Activated CD8-positive, alpha-beta T cell treated with anti-CD3 and anti-CD28 coated beads for 36 hours (primary cell): ENCODE measurements at regions not wholly inside any gene's neighbourhood (a gene's known extent, or its start where the extent isn't known, plus 50 kb on each side); places are given as distances from the start of the nearest gene placed in this dataset.
"Not testable (repeated sequence)": the region's sequence is repeated elsewhere in the genome, so short reads cannot be mapped to it uniquely, and the experiment has no call there.

Experiments used
- ATAC-seq: fragments of 200-7000 bp; cut with Tn5 transposase; one replicate; pipeline ENCODE4 v1.10.0; 2021; ENCODE audit warnings: mild to moderate bottlenecking, moderate library complexity
- CTCF ChIA-PET: fragments of 350-600 bp; sonication (Branson Sonifier 250); formaldehyde crosslinking; loops from one replicate; lab custom pipeline; 2021; ENCODE audit warnings: antibody characterized with exemption; lab: Charles Lee
- POLR2A ChIA-PET: fragments of 350-600 bp; sonication (Branson Sonifier 250); formaldehyde crosslinking; loops from one replicate; lab custom pipeline; 2021; ENCODE audit warnings: antibody characterized with exemption; lab: Charles Lee
- DNase-seq: peaks from one replicate; pipeline ENCODE4 v3.0.0-alpha.2; 2020
- H3K27ac Mint-ChIP-seq: one replicate; pipeline ENCODE4 v1.8.0; 2021; ENCODE audit warnings: mild to moderate bottlenecking, mixed read lengths
- H3K27me3 Mint-ChIP-seq: one replicate; pipeline ENCODE4 v1.8.0; 2021; ENCODE audit warnings: mixed read lengths
- H3K36me3 Mint-ChIP-seq: one replicate; pipeline ENCODE4 v1.8.0; 2021; ENCODE audit warnings: low read depth, mixed read lengths
- H3K4me1 Mint-ChIP-seq: one replicate; pipeline ENCODE4 v1.8.0; 2021; ENCODE audit warnings: low read depth, mixed read lengths
- H3K4me3 Mint-ChIP-seq: one replicate; pipeline ENCODE4 v1.8.0; 2021; ENCODE audit warnings: mild to moderate bottlenecking, moderate library complexity, mixed read lengths
- H3K9me3 Mint-ChIP-seq: one replicate; pipeline ENCODE4 v1.8.0; 2021; ENCODE audit warnings: mixed read lengths
- intact Hi-C: fragments of 100-400 bp; cut with micrococcal nuclease; formaldehyde crosslinking; loops from one replicate; pipeline ENCODE4 v1.10.0; 2022
- TF ChIP-seq, protein P1 (sequence below): fragments of 200-600 bp; IDR thresholded peaks from one replicate; pipeline ENCODE4 v1.8.0; 2022; ENCODE audit warnings: antibody characterized with exemption, mild to moderate bottlenecking

GRCh38 chr9:136604823-136605525 is 57.7 kb upstream of the EGFL7 start:
- Mint-ChIP-seq H3K9me3 (no peaks in the 10 kb centered on the region), H3K4me1 (no peaks in the 10 kb centered on the region), H3K4me3 (no peak overlapping the region), H3K36me3 (no peaks in the 10 kb centered on the region), H3K27ac (no peak overlapping the region), H3K27me3 (peaks cover 10% of the 10 kb centered on the region)
- no peak for DNase-seq
- ATAC-seq, result no peak
- CTCF ChIA-PET, result interaction anchor here (0.7 kb wide), 1 partner anchor 38 kb away, joined by 3 read pairs; no protein-coding TSS in a partner anchor
- POLR2A ChIA-PET, result no interaction called here
- intact Hi-C loops, result no loop called here
- TF ChIP-seq, protein P1, sequence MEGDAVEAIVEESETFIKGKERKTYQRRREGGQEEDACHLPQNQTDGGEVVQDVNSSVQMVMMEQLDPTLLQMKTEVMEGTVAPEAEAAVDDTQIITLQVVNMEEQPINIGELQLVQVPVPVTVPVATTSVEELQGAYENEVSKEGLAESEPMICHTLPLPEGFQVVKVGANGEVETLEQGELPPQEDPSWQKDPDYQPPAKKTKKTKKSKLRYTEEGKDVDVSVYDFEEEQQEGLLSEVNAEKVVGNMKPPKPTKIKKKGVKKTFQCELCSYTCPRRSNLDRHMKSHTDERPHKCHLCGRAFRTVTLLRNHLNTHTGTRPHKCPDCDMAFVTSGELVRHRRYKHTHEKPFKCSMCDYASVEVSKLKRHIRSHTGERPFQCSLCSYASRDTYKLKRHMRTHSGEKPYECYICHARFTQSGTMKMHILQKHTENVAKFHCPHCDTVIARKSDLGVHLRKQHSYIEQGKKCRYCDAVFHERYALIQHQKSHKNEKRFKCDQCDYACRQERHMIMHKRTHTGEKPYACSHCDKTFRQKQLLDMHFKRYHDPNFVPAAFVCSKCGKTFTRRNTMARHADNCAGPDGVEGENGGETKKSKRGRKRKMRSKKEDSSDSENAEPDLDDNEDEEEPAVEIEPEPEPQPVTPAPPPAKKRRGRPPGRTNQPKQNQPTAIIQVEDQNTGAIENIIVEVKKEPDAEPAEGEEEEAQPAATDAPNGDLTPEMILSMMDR, result no peak

DNA sequence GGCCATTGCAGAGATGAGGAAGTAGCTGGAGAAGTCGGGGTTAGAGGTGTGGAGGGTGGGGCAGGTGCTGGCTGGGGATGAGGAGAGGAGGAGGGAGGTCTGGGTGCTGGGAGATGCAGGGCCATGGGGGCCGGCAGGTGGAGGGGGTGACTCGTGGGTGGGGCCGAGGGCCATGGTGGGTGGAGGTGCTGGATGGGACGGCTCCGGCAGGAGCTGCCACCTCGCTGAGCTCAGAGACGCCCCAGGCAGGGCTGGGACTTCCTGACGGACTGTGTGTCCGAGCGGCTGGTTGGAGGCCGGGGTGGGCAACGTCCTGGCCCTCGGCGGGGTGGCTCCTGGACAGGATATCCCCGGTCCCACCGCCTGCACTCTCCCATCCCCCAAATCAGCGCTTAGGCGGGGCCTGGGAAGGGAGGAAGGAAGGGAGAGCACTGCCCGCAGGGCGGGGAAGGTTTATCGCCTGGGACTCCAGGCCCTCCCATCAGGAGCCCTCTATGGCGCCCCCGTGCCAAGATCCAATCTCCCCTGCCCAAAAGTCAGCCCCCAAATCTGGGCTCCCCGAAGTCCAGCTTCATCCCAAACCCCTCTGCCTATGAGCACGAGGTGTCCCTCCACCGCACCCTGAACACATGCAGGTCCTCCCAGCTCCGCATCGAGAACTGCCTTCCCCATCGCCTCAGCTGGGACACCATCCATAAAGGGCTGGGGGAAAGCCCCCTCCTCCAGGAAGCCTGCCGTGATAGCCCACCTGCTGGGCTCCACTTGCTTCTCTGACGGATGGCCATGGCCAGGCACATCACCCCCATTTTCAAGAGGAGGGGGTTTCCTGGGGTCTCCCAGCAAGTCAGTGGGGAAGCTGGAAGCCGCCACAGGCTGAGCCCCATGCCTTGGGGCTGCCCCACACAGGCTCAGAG is 58.3 kb upstream of the NOTCH1 start:
- ChIA-PET POLR2A (no interaction called here), CTCF (no interaction called here)
- TF ChIP-seq, protein P1, result no peak
- Mint-ChIP-seq H3K27ac (no peak overlapping the region), H3K36me3 (no peaks in the 10 kb centered on the region), H3K9me3 (no peaks in the 10 kb centered on the region), H3K27me3 (peaks cover 10% of the 10 kb centered on the region), H3K4me1 (no peaks in the 10 kb centered on the region), H3K4me3 (no peak overlapping the region)
- intact Hi-C loops, result no loop called here
- ATAC-seq, result no peak
- DNase-seq, result no peak

DNA sequence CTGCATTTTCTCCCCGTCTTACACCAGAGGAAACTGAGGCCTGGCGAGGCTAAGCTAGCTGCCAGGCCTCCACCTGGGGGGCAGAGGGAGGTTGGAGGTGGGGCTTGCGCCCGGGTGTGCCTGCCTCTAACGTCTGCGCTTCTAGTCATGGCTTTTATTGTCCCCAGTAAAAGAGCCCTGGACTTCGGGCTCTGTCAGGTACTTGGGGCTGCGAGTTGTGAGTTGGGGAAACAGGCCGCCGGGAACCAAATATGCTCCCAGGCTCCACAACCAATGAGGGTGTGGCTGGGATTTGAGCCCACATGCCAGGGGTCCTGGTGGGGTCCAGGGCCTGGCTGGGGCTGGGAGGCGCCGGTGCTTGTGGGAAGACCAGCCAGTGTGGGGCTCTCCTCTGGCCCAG is 57.4 kb upstream of the NOTCH1 start:
- no peaks in the 10 kb centered on the region for H3K9me3 Mint-ChIP-seq
- peaks cover 10% of the 10 kb centered on the region for H3K27me3 Mint-ChIP-seq
- no peaks in the 10 kb centered on the region for H3K36me3 Mint-ChIP-seq
- no peak overlapping the region for H3K4me3 Mint-ChIP-seq
- TF ChIP-seq, protein P1, result no peak
- ChIA-PET POLR2A (interaction anchor here (1.1 kb wide), 1 partner anchor 8 kb away, joined by 3 read pairs; no protein-coding TSS in a partner anchor), CTCF (no interaction called here)
- H3K27ac Mint-ChIP-seq, result no peak overlapping the region
- ATAC-seq (no peak), DNase-seq (no peak)
- no peaks in the 10 kb centered on the region for H3K4me1 Mint-ChIP-seq
- intact Hi-C loops, result no loop called here

DNA sequence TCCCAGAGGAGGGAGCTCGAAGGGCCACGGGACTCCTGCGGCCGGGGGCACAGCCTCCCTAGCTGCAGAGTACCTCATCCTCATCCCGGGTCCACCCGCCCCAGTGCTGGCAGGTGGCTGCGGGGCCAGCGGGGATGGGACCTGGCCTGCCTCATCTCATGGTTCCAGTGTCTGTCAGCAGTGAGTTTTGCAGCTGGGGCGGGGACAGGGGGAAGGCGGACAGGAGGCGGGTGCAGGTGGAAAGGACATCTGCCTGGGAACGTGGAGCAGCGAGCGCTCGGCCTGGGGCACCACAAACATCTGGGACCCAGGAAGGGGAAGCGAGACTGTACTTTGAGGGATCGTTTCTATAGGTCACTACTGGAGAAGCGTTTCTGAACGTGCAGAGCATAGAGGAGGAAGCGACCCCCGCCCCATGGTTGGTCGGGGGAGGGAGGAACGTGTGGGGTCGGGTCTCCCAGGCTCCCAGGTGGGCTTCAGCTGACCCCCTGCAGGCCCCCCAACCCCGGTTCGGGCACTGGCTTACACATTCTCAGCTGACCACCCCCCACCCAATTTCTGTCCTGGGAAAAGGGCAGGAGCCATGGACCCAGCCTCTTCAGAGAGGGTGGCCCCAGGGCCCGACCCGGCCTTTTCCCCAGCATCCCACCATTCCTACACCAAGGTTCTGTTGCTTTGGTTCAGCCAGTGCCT is 56.5 kb upstream of the NOTCH1 start:
- intact Hi-C loops, result no loop called here
- TF ChIP-seq, protein P1, result no peak
- H3K4me1 Mint-ChIP-seq, result no peaks in the 10 kb centered on the region
- no peaks in the 10 kb centered on the region for H3K36me3 Mint-ChIP-seq
- no peaks in the 10 kb centered on the region for H3K9me3 Mint-ChIP-seq
- no peak overlapping the region for H3K27ac Mint-ChIP-seq
- no peak for ATAC-seq
- ChIA-PET POLR2A (interaction anchor here (1.1 kb wide), 1 partner anchor 9 kb away, joined by 3 read pairs; no protein-coding TSS in a partner anchor), CTCF (no interaction called here)
- H3K4me3 Mint-ChIP-seq, result no peak overlapping the region
- peaks cover 10% of the 10 kb centered on the region for H3K27me3 Mint-ChIP-seq
- DNase-seq, result no peak

GRCh38 chr9:136601250-136601973 is 55.6 kb upstream of the NOTCH1 start:
- CTCF ChIA-PET, POLR2A ChIA-PET, ATAC-seq: not testable (repeated sequence)

More at GRCh38 chr9:136601250-136601973, 55.6 kb upstream of the NOTCH1 start:
- peaks cover 10% of the 10 kb centered on the region for H3K27me3 Mint-ChIP-seq
- H3K36me3 Mint-ChIP-seq, H3K4me1 Mint-ChIP-seq, DNase-seq, H3K4me3 Mint-ChIP-seq, intact Hi-C loops, H3K27ac Mint-ChIP-seq, H3K9me3 Mint-ChIP-seq: not testable (repeated sequence)
